ENCODE measurements at regions not wholly inside any gene's neighbourhood (a gene's known extent, or its start where the extent isn't known, plus 50 kb on each side); places are given as distances from the start of the nearest gene placed in this dataset.

DNA sequence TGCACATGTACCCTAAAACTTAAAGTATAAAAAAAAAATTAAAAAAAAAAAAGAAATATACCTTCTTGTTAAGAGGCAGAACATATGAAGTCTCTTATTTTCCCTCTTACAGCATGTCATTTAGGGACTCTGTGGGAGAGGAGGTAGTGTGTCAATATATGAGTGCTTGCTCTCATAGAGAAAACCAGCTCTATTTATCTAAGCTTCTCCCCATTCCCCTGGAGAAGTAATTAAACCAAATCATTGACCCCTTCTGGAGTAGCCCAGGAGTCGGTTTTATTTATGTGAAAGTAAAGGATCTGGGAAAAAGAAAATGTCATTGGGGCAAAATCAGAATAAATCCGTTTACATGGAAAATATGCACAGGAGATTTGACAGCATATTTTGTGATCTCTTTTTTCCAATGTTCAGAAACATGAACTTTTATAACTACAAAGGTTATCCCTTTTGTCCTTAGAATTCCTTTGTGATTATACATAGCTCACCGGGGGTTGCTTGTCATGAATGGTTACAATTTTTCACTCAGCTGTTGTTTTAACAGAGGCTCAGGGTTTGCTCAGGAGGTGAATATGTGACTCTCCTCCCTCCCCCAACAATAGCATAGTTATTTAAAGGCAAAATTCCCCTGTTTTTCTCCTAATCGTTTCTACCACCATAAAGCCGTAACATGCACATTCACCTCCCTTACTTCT lies 114.5 kb upstream of the C1orf21 start (continued):
- TF ChIP-seq BRCA1 (IDR thresholded peaks at IDR 0.05; ENCODE audit: low read depth, low read length) (no peak), GTF2F1 (IDR thresholded peaks at IDR 0.05; ENCODE audit: borderline replicate concordance, low read depth, low read length) (no peak), HDAC2 (IDR thresholded peaks at IDR 0.05; ENCODE audit: borderline replicate concordance in 1 of 2, low read depth in 2 of 2, low read length in 2 of 2) (no peak), NANOG (IDR thresholded peaks at IDR 0.05; ENCODE audit: insufficient read depth, low read depth, low read length, poor library complexity, severe bottlenecking) (no peak), JUN (IDR thresholded peaks at IDR 0.05; ENCODE audit: low read depth, low read length) (no peak), POLR2AphosphoS5 (IDR thresholded peaks at IDR 0.05; ENCODE audit: low read depth, low read length) (no peak), SIX5 (IDR thresholded peaks at IDR 0.05; ENCODE audit: low read depth, low read length) (no peak)
